ENCODE measurements at regions not wholly inside any gene's neighbourhood (a gene's known extent, or its start where the extent isn't known, plus 50 kb on each side); places are given as distances from the start of the nearest gene placed in this dataset.

DNA sequence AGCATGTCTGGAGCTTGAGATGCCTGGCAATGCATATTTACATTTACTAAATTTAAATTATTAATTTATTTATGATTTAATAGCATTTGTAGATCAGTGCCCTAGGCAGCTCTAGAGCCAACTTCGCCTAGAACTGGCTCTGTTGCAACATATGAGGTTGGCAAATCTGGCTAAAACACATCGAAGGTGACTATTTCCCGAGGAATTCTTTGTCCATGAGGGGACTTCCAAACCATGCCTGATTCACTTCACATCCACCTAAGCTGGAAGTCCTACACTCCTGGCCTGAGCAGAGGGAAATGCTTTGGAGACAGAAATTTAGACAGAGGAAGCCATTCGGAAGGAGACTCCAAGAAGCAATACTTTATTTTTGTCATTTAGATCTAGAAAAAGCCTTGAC lies 211.0 kb upstream of the ARG1 start:
- TF ChIP-seq, protein P1, sequence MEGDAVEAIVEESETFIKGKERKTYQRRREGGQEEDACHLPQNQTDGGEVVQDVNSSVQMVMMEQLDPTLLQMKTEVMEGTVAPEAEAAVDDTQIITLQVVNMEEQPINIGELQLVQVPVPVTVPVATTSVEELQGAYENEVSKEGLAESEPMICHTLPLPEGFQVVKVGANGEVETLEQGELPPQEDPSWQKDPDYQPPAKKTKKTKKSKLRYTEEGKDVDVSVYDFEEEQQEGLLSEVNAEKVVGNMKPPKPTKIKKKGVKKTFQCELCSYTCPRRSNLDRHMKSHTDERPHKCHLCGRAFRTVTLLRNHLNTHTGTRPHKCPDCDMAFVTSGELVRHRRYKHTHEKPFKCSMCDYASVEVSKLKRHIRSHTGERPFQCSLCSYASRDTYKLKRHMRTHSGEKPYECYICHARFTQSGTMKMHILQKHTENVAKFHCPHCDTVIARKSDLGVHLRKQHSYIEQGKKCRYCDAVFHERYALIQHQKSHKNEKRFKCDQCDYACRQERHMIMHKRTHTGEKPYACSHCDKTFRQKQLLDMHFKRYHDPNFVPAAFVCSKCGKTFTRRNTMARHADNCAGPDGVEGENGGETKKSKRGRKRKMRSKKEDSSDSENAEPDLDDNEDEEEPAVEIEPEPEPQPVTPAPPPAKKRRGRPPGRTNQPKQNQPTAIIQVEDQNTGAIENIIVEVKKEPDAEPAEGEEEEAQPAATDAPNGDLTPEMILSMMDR (IDR thresholded peaks at IDR 0.05), result no peak
- TF ChIP-seq EP300 (IDR thresholded peaks at IDR 0.05), result no peak

Measured in ovary (tissue), 3 donors.